ENCODE measurements at regions not wholly inside any gene's neighbourhood (a gene's known extent, or its start where the extent isn't known, plus 50 kb on each side); places are given as distances from the start of the nearest gene placed in this dataset.

GRCh38 chr7:68547181-68547580 is 1051.1 kb upstream of the AUTS2 start:
- Histone ChIP-seq H2AFZ (ENCODE audit: low read length) (no peak overlapping the region), H3K4me2 (ENCODE audit: low read depth, low read length, poor library complexity, severe bottlenecking) (no peak overlapping the region), H3K4me3 (ENCODE audit: low read length, poor library complexity, severe bottlenecking) (no peak overlapping the region), H4K20me1 (ENCODE audit: insufficient read depth, low read length, poor library complexity, severe bottlenecking) (no peaks in the 10 kb centered on the region), H3K36me3 (ENCODE audit: insufficient read depth, low read length) (no peaks in the 10 kb centered on the region), H3F3A (ENCODE audit: low read depth) (no peaks in the 10 kb centered on the region), H3K79me2 (ENCODE audit: insufficient read depth, low read length) (no peaks in the 10 kb centered on the region), H3K27me3 (ENCODE audit: insufficient read depth, low read length, poor library complexity, severe bottlenecking) (no peaks in the 10 kb centered on the region), H3K9ac (ENCODE audit: low read depth, low read length, poor library complexity, severe bottlenecking) (no peak overlapping the region), H3K4me1 (ENCODE audit: insufficient read depth, low read length, poor library complexity, severe bottlenecking) (no peaks in the 10 kb centered on the region), H3K9me2 (replicated peaks; ENCODE audit: low read depth, low read length) (no peaks in the 10 kb centered on the region), H3K9me3 (ENCODE audit: insufficient read depth, low read depth, low read length) (no peaks in the 10 kb centered on the region)
- TF ChIP-seq EZH2phosphoT487 (IDR thresholded peaks at IDR 0.05; ENCODE audit: borderline replicate concordance): no peak
- TF ChIP-seq, protein P1, sequence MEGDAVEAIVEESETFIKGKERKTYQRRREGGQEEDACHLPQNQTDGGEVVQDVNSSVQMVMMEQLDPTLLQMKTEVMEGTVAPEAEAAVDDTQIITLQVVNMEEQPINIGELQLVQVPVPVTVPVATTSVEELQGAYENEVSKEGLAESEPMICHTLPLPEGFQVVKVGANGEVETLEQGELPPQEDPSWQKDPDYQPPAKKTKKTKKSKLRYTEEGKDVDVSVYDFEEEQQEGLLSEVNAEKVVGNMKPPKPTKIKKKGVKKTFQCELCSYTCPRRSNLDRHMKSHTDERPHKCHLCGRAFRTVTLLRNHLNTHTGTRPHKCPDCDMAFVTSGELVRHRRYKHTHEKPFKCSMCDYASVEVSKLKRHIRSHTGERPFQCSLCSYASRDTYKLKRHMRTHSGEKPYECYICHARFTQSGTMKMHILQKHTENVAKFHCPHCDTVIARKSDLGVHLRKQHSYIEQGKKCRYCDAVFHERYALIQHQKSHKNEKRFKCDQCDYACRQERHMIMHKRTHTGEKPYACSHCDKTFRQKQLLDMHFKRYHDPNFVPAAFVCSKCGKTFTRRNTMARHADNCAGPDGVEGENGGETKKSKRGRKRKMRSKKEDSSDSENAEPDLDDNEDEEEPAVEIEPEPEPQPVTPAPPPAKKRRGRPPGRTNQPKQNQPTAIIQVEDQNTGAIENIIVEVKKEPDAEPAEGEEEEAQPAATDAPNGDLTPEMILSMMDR (conservative IDR thresholded peaks at IDR 0.05; ENCODE audit: low read length): no peak

DNA sequence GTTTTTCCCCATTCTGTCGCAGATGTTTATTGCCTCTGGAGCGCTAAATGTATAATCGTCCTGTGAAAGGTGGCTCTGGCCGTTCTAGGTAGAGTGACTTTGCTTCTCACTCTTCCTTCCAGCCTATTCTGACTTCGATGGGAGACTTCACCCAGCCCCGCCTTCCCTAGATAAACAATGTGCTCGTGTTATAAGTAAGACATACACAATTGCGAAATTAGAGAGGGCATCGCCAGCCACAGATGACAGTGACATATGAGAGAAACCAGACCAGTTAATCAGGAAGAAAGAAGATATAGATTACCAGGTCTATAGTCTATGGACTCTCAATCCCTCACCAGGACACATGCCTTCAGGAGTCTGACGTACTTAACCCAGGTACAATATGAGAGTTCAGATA is 1050.5 kb upstream of the AUTS2 start:
- Histone ChIP-seq H3K4me3 (ENCODE audit: low read length, poor library complexity, severe bottlenecking) (no peak overlapping the region), H3K4me1 (ENCODE audit: insufficient read depth, low read length, poor library complexity, severe bottlenecking) (no peaks in the 10 kb centered on the region), H3K9me2 (replicated peaks; ENCODE audit: low read depth, low read length) (no peaks in the 10 kb centered on the region), H3K9ac (ENCODE audit: low read depth, low read length, poor library complexity, severe bottlenecking) (no peak overlapping the region), H3K36me3 (ENCODE audit: insufficient read depth, low read length) (no peaks in the 10 kb centered on the region), H3F3A (ENCODE audit: low read depth) (no peaks in the 10 kb centered on the region), H2AFZ (ENCODE audit: low read length) (no peak overlapping the region), H3K27me3 (ENCODE audit: insufficient read depth, low read length, poor library complexity, severe bottlenecking) (no peaks in the 10 kb centered on the region), H3K4me2 (ENCODE audit: low read depth, low read length, poor library complexity, severe bottlenecking) (no peak overlapping the region), H4K20me1 (ENCODE audit: insufficient read depth, low read length, poor library complexity, severe bottlenecking) (no peaks in the 10 kb centered on the region), H3K9me3 (ENCODE audit: insufficient read depth, low read depth, low read length) (no peaks in the 10 kb centered on the region), H3K79me2 (ENCODE audit: insufficient read depth, low read length) (no peaks in the 10 kb centered on the region)
- TF ChIP-seq EZH2phosphoT487 (IDR thresholded peaks at IDR 0.05; ENCODE audit: borderline replicate concordance): no peak
- TF ChIP-seq, protein P1 (conservative IDR thresholded peaks at IDR 0.05; ENCODE audit: low read length): no peak

DNA sequence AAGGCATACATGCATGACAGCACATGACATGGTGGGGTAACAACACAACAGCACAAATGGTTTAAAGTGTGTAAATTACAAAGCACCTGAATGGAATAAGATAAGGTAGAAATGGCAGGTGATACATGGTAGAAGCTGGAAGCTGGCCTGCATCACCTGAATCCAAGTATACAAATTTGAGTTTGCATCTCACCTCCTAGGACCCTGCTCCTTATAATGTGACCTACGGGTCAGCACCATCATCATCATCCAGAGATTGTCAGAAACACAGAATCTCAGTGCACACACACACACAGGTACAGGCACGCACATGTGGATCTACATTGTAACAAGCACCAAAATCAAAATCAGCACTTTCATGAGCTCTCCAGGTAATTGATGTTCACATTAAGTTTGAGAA is 1048.2 kb upstream of the AUTS2 start:
- Histone ChIP-seq H3K4me1 (ENCODE audit: insufficient read depth, low read length, poor library complexity, severe bottlenecking) (no peaks in the 10 kb centered on the region), H3K9me2 (replicated peaks; ENCODE audit: low read depth, low read length) (no peaks in the 10 kb centered on the region), H2AFZ (ENCODE audit: low read length) (no peak overlapping the region), H3F3A (ENCODE audit: low read depth) (no peaks in the 10 kb centered on the region), H3K4me2 (ENCODE audit: low read depth, low read length, poor library complexity, severe bottlenecking) (no peak overlapping the region), H3K9me3 (ENCODE audit: insufficient read depth, low read depth, low read length) (no peaks in the 10 kb centered on the region), H3K4me3 (ENCODE audit: low read length, poor library complexity, severe bottlenecking) (no peak overlapping the region), H3K36me3 (ENCODE audit: insufficient read depth, low read length) (no peaks in the 10 kb centered on the region), H3K27me3 (ENCODE audit: insufficient read depth, low read length, poor library complexity, severe bottlenecking) (no peaks in the 10 kb centered on the region), H3K9ac (ENCODE audit: low read depth, low read length, poor library complexity, severe bottlenecking) (no peak overlapping the region), H3K79me2 (ENCODE audit: insufficient read depth, low read length) (no peaks in the 10 kb centered on the region), H4K20me1 (ENCODE audit: insufficient read depth, low read length, poor library complexity, severe bottlenecking) (no peaks in the 10 kb centered on the region)
- TF ChIP-seq EZH2phosphoT487 (IDR thresholded peaks at IDR 0.05; ENCODE audit: borderline replicate concordance): no peak
- TF ChIP-seq, protein P1 (conservative IDR thresholded peaks at IDR 0.05; ENCODE audit: low read length): no peak
